WTC11 (cell line): ENCODE measurements at regions not wholly inside any gene's neighbourhood (a gene's known extent, or its start where the extent isn't known, plus 50 kb on each side); places are given as distances from the start of the nearest gene placed in this dataset.
A peak's percentile ranks its signal among the peaks of the same experiment; 100 is the strongest.

Source experiments
- ATAC-seq: fragments of 200-7000 bp; cut with Tn5 transposase; 2 replicates; pipeline ENCODE4 v1.10.0; 2021; ENCODE audit warnings: mild to moderate bottlenecking, moderate library complexity
- CTCF ChIA-PET: fragments of 300-600 bp; sonication (Branson Sonifier 250); formaldehyde crosslinking; loops from one replicate; lab custom pipeline; 2021; ENCODE audit warnings: antibody characterized with exemption; lab: Charles Lee
- POLR2A ChIA-PET: fragments of 350-600 bp; sonication (Branson Sonifier 250); formaldehyde crosslinking; loops from one replicate; lab custom pipeline; 2021; ENCODE audit warnings: antibody characterized with exemption; lab: Charles Lee
- DNase-seq: peaks from one replicate; pipeline ENCODE4 v3.0.0; 2021; ENCODE audit warnings: low spot score
- H3K27ac Mint-ChIP-seq: 2 replicates; pipeline ENCODE4 v1.8.0; 2021; ENCODE audit warnings: mixed read lengths
- H3K27me3 Mint-ChIP-seq: 2 replicates; pipeline ENCODE4 v1.8.0; 2021; ENCODE audit warnings: low read depth, mild to moderate bottlenecking, moderate library complexity, mixed read lengths
- H3K36me3 Mint-ChIP-seq: 2 replicates; pipeline ENCODE4 v1.8.0; 2021; ENCODE audit warnings: mixed read lengths
- H3K4me1 Mint-ChIP-seq: 2 replicates; pipeline ENCODE4 v1.8.0; 2022; ENCODE audit warnings: mixed read lengths
- H3K4me3 Mint-ChIP-seq: 2 replicates; pipeline ENCODE4 v1.8.0; 2021; ENCODE audit warnings: mild to moderate bottlenecking, moderate library complexity, mixed read lengths
- H3K9me3 Mint-ChIP-seq: 2 replicates; pipeline ENCODE4 v1.8.0; 2021; ENCODE audit warnings: mixed read lengths
- AR ChIP-seq: fragments of 250-450 bp; sonication (Bioruptor Pico); IDR thresholded peaks from 2 replicates; pipeline ENCODE4 v1.9.0; 2021; ENCODE audit warnings: mild to moderate bottlenecking
- GRHL2 ChIP-seq: fragments of 250-450 bp; sonication (Bioruptor Pico); IDR thresholded peaks from 2 replicates; pipeline ENCODE4 v1.8.0; 2022; ENCODE audit warnings: mild to moderate bottlenecking, moderate library complexity; ENCODE audit not compliant: insufficient replicate concordance, severe bottlenecking
- GTF2I ChIP-seq: fragments of 250-450 bp; sonication (Bioruptor Pico); conservative IDR thresholded peaks from 2 replicates; pipeline ENCODE4 v1.4.0; 2021; ENCODE audit warnings: mild to moderate bottlenecking
- HMGXB4 ChIP-seq: sonication (generic); formaldehyde crosslinking; IDR thresholded peaks from 2 replicates; pipeline ENCODE4 v1.8.1; 2023; ENCODE audit warnings: mild to moderate bottlenecking, moderate library complexity, missing genetic modification reagents
- IRF2 ChIP-seq: sonication (generic); formaldehyde crosslinking; IDR thresholded peaks from 2 replicates; pipeline ENCODE4 v1.8.0; 2022; ENCODE audit warnings: low read depth, missing genetic modification reagents, borderline replicate concordance
- KAT7 ChIP-seq: sonication (generic); formaldehyde crosslinking; IDR thresholded peaks from 2 replicates; pipeline ENCODE4 v1.8.1; 2023; ENCODE audit warnings: missing genetic modification reagents, mild to moderate bottlenecking, borderline replicate concordance
- MYBL2 ChIP-seq: sonication (generic); formaldehyde crosslinking; IDR thresholded peaks from 2 replicates; pipeline ENCODE4 v1.8.1; 2023; ENCODE audit warnings: mild to moderate bottlenecking, moderate library complexity, missing genetic modification reagents
- PREB ChIP-seq: sonication (generic); formaldehyde crosslinking; IDR thresholded peaks from 2 replicates; pipeline ENCODE4 v1.8.1; 2022; ENCODE audit warnings: mild to moderate bottlenecking, missing genetic modification reagents, moderate library complexity, borderline replicate concordance
- RORB ChIP-seq: fragments of 250-450 bp; sonication (Bioruptor Pico); IDR thresholded peaks from 2 replicates; pipeline ENCODE4 v1.9.0; 2021; ENCODE audit warnings: mild to moderate bottlenecking
- ZBTB21 ChIP-seq: sonication (generic); formaldehyde crosslinking; IDR thresholded peaks from 2 replicates; pipeline ENCODE4 v1.8.1; 2023; ENCODE audit warnings: mild to moderate bottlenecking, missing genetic modification reagents, borderline replicate concordance
- ZNF121 ChIP-seq: sonication (generic); formaldehyde crosslinking; IDR thresholded peaks from 2 replicates; pipeline ENCODE4 v1.8.0; 2023; ENCODE audit warnings: missing genetic modification reagents
- ZNF263 ChIP-seq: sonication (generic); formaldehyde crosslinking; IDR thresholded peaks from 2 replicates; pipeline ENCODE4 v1.8.1; 2022; ENCODE audit warnings: low read depth, mild to moderate bottlenecking, moderate library complexity, missing genetic modification reagents
- ZNF423 ChIP-seq: fragments of 250-450 bp; sonication (Bioruptor Pico); IDR thresholded peaks from 2 replicates; pipeline ENCODE4 v2.1.2; 2022; ENCODE audit warnings: mild to moderate bottlenecking, moderate library complexity
- ZNF512 ChIP-seq: sonication (generic); formaldehyde crosslinking; IDR thresholded peaks from 2 replicates; pipeline ENCODE4 v1.8.1; 2022; ENCODE audit warnings: missing genetic modification reagents, borderline replicate concordance
- TF ChIP-seq, protein P1 (sequence below): sonication (generic); formaldehyde crosslinking; IDR thresholded peaks from 2 replicates; pipeline ENCODE4 v1.8.0; 2022; ENCODE audit warnings: mild to moderate bottlenecking, missing genetic modification reagents
- TF ChIP-seq, protein P2 (sequence below): fragments of 250-450 bp; sonication (Bioruptor Pico); conservative IDR thresholded peaks from 2 replicates; pipeline ENCODE4 v1.9.0; 2021; ENCODE audit warnings: mild to moderate bottlenecking
- TF ChIP-seq, protein P3 (sequence below): sonication (generic); formaldehyde crosslinking; IDR thresholded peaks from 2 replicates; pipeline ENCODE4 v1.8.1; 2022; ENCODE audit warnings: mild to moderate bottlenecking, moderate library complexity, missing genetic modification reagents
- TF ChIP-seq, protein P4 (sequence below): sonication (generic); formaldehyde crosslinking; IDR thresholded peaks from 2 replicates; pipeline ENCODE4 v1.8.1; 2023; ENCODE audit warnings: mild to moderate bottlenecking, missing genetic modification reagents, moderate library complexity
- TF ChIP-seq, protein P5 (sequence below): sonication (generic); formaldehyde crosslinking; IDR thresholded peaks from 2 replicates; pipeline ENCODE4 v1.8.1; 2022; ENCODE audit warnings: low read depth, mild to moderate bottlenecking, moderate library complexity, missing genetic modification reagents, borderline replicate concordance
- TF ChIP-seq, protein P6 (sequence below): fragments of 250-450 bp; sonication (Bioruptor Pico); IDR thresholded peaks from 2 replicates; pipeline ENCODE4 v2.1.2; 2022; ENCODE audit warnings: mild to moderate bottlenecking, moderate library complexity

- H3K27me3 Mint-ChIP-seq, result peaks cover 4% of the 10 kb centered on the region; the same call in 1 of the 2 replicates
- no peak for TF ChIP-seq KAT7
- no peak for TF ChIP-seq AR (CRISPR knock-in tag)
- TF ChIP-seq ZNF121 (CRISPR knock-in tag), result no peak
- no peak for TF ChIP-seq HMGXB4 (CRISPR knock-in tag)
- TF ChIP-seq IRF2, result no peak
- TF ChIP-seq, protein P1, sequence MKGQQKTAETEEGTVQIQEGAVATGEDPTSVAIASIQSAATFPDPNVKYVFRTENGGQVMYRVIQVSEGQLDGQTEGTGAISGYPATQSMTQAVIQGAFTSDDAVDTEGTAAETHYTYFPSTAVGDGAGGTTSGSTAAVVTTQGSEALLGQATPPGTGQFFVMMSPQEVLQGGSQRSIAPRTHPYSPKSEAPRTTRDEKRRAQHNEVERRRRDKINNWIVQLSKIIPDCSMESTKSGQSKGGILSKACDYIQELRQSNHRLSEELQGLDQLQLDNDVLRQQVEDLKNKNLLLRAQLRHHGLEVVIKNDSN (CRISPR knock-in tag), result no peak
- TF ChIP-seq, protein P2, sequence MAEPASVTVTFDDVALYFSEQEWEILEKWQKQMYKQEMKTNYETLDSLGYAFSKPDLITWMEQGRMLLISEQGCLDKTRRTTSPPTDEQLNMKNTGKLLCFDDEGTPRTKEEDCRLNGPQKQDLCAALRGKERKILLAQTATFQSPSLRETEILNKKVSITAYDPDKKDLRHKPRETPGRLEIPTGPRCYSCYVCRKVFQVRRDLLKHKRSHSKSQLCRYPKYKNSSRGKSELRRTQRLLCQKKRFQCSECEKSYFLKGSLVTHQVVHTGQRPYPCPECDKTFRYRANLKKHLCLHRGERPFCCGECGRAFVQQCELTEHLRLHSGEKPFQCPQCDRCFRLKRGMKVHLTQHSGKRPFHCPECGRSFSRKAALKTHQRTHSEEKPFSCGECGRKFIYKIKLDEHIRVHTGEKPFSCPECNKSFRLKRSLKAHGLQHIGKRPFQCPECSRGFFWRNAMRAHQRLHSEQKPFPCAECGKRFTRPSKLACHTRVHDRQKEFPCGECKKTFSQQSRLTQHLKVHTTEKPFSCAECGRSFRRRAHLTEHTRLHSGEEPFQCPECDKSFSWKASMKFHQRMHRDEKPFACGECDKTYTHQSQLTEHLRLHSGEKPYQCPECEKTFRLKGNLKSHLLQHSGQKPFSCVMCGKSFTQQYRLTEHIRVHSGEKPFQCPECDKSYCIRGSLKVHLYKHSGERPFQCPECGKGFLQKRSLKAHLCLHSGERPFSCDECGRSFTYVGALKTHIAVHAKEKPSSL (CRISPR knock-in tag), result no peak
- TF ChIP-seq, protein P3, sequence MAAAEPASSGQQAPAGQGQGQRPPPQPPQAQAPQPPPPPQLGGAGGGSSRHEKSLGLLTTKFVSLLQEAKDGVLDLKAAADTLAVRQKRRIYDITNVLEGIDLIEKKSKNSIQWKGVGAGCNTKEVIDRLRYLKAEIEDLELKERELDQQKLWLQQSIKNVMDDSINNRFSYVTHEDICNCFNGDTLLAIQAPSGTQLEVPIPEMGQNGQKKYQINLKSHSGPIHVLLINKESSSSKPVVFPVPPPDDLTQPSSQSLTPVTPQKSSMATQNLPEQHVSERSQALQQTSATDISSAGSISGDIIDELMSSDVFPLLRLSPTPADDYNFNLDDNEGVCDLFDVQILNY (CRISPR knock-in tag), result no peak
- TF ChIP-seq ZNF423 (CRISPR knock-in tag), result no peak
- TF ChIP-seq GTF2I (CRISPR knock-in tag), result no peak
- TF ChIP-seq, protein P4, sequence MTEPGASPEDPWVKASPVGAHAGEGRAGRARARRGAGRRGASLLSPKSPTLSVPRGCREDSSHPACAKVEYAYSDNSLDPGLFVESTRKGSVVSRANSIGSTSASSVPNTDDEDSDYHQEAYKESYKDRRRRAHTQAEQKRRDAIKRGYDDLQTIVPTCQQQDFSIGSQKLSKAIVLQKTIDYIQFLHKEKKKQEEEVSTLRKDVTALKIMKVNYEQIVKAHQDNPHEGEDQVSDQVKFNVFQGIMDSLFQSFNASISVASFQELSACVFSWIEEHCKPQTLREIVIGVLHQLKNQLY (CRISPR knock-in tag), result no peak
- TF ChIP-seq, protein P5, sequence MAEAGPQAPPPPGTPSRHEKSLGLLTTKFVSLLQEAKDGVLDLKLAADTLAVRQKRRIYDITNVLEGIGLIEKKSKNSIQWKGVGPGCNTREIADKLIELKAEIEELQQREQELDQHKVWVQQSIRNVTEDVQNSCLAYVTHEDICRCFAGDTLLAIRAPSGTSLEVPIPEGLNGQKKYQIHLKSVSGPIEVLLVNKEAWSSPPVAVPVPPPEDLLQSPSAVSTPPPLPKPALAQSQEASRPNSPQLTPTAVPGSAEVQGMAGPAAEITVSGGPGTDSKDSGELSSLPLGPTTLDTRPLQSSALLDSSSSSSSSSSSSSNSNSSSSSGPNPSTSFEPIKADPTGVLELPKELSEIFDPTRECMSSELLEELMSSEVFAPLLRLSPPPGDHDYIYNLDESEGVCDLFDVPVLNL (CRISPR knock-in tag), result no peak
- TF ChIP-seq ZNF512 (CRISPR knock-in tag), result no peak
- no peak for TF ChIP-seq MYBL2 (CRISPR knock-in tag)
- no peak for TF ChIP-seq GRHL2 (CRISPR knock-in tag)
- TF ChIP-seq PREB, result no peak
- TF ChIP-seq, protein P6, sequence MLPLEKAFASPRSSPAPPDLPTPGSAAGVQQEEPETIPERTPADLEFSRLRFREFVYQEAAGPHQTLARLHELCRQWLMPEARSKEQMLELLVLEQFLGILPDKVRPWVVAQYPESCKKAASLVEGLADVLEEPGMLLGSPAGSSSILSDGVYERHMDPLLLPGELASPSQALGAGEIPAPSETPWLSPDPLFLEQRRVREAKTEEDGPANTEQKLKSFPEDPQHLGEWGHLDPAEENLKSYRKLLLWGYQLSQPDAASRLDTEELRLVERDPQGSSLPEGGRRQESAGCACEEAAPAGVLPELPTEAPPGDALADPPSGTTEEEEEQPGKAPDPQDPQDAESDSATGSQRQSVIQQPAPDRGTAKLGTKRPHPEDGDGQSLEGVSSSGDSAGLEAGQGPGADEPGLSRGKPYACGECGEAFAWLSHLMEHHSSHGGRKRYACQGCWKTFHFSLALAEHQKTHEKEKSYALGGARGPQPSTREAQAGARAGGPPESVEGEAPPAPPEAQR, result no peak
- TF ChIP-seq ZBTB21 (CRISPR knock-in tag), result no peak
- no peak for TF ChIP-seq ZNF263 (CRISPR knock-in tag)
- no peak for TF ChIP-seq RORB
- peaks cover 20% of the 10 kb centered on the region for H3K9me3 Mint-ChIP-seq
- no peak for DNase-seq
- CTCF ChIA-PET, result interaction anchor here (1.4 to 1.5 kb wide), 2 partner anchors 8 to 130 kb away, joined by 3 read pairs; no protein-coding TSS in a partner anchor
- peaks cover 18% of the 10 kb centered on the region for H3K36me3 Mint-ChIP-seq
- ATAC-seq, result no peak
- POLR2A ChIA-PET, result no interaction called here
- peak overlapping the region; percentile 27 for H3K27ac Mint-ChIP-seq
- H3K4me3 Mint-ChIP-seq, result peak overlapping the region; percentile 37
- H3K4me1 Mint-ChIP-seq, result peaks cover 25% of the 10 kb centered on the region
Observed at GRCh38 chr1:220410611-220411010, 117.3 kb upstream of the MARK1 start.
